Posterior vena cava (tissue), 2 donors: ENCODE measurements at regions not wholly inside any gene's neighbourhood (a gene's known extent, or its start where the extent isn't known, plus 50 kb on each side); places are given as distances from the start of the nearest gene placed in this dataset.

ENCODE experiments used
- DNase-seq: peaks from one replicate; pipeline ENCODE4 v3.0.0-alpha.2; 2020; ENCODE audit warnings: low spot score
- intact Hi-C, 2 donors: fragments of 100-400 bp; cut with DNase I; formaldehyde crosslinking; loops; one replicate each; pipeline versions ENCODE4 v1.14.1 to v1.14.2; 2022 to 2023
- donor health status: DM: yes; HTN: yes; CAD: no.
- donor health status: DM: yes; HTN: yes; CAD: no.

- intact Hi-C loops, result no loop called here
- no peak for DNase-seq
Observed at GRCh38 chr7:32279500-32279899, 209.3 kb upstream of the PDE1C start.

- intact Hi-C loops, result no loop called here
- DNase-seq, result no peak
Observed at GRCh38 chr7:32275216-32276009, 205.2 kb upstream of the PDE1C start.

GRCh38 chr7:32273297-32273696 is 203.1 kb upstream of the PDE1C start:
- no peak for DNase-seq
- intact Hi-C loops, result no loop called here

- no peak for DNase-seq
- intact Hi-C loops, result no loop called here
Observed at GRCh38 chr7:32266932-32267475, 196.8 kb upstream of the PDE1C start.

- intact Hi-C loops, result no loop called here
- no peak for DNase-seq
Observed at GRCh38 chr7:32264702-32265284, 194.6 kb upstream of the PDE1C start.

- no peak for DNase-seq
- intact Hi-C loops, result no loop called here
Observed at GRCh38 chr7:32263611-32264010, 193.4 kb upstream of the PDE1C start.

- intact Hi-C loops, result no loop called here
- DNase-seq, result no peak
Observed at GRCh38 chr7:32262315-32262714, 192.1 kb upstream of the PDE1C start.

GRCh38 chr7:32259931-32260596 is 189.9 kb upstream of the PDE1C start:
- no peak for DNase-seq
- intact Hi-C loops, result no loop called here

- intact Hi-C loops, result no loop called here
Observed at GRCh38 chr7:32258265-32258664, 188.1 kb upstream of the PDE1C start.

GRCh38 chr7:32257621-32258020 is 187.4 kb upstream of the PDE1C start:
- intact Hi-C loops, result no loop called here
- no peak for DNase-seq

More at GRCh38 chr7:32258265-32258664, 188.1 kb upstream of the PDE1C start:
- DNase-seq, result no peak

GRCh38 chr7:32256811-32257210 is 186.6 kb upstream of the PDE1C start:
- DNase-seq, result no peak
- intact Hi-C loops, result no loop called here

GRCh38 chr7:32256376-32256775 is 186.2 kb upstream of the PDE1C start:
- intact Hi-C loops, result no loop called here
- no peak for DNase-seq

GRCh38 chr7:32255036-32255435 is 184.8 kb upstream of the PDE1C start:
- intact Hi-C loops, result no loop called here

GRCh38 chr7:32253299-32253698 is 183.1 kb upstream of the PDE1C start:
- no peak for DNase-seq
- intact Hi-C loops, result no loop called here

More at GRCh38 chr7:32255036-32255435, 184.8 kb upstream of the PDE1C start:
- DNase-seq, result no peak

- intact Hi-C loops, result no loop called here
- no peak for DNase-seq
Observed at GRCh38 chr7:32251659-32252058, 181.5 kb upstream of the PDE1C start.

- intact Hi-C loops, result no loop called here
- DNase-seq, result no peak
Observed at GRCh38 chr7:32250471-32251260, 180.5 kb upstream of the PDE1C start.

- intact Hi-C loops, result no loop called here
- DNase-seq, result no peak
Observed at GRCh38 chr7:32250003-32250402, 179.8 kb upstream of the PDE1C start.

- DNase-seq, result no peak
- intact Hi-C loops, result no loop called here
Observed at GRCh38 chr7:32248522-32248921, 178.3 kb upstream of the PDE1C start.

- no peak for DNase-seq
- intact Hi-C loops, result no loop called here
Observed at GRCh38 chr7:32244806-32245345, 174.7 kb upstream of the PDE1C start.
